Esophagus (tissue), 2 donors: ENCODE measurements at regions not wholly inside any gene's neighbourhood (a gene's known extent, or its start where the extent isn't known, plus 50 kb on each side); places are given as distances from the start of the nearest gene placed in this dataset.

Source experiments
- H3K27ac ChIP-seq, 2 donors: one replicate each; pipeline ENCODE4 v1.5.1; 2013; ENCODE audit warnings: low read depth in 2 of 2, mild to moderate bottlenecking in 2 of 2, inconsistent platforms in 1 of 2, low read length in 1 of 2, moderate library complexity in 1 of 2
- H3K27me3 ChIP-seq, 2 donors: one replicate each; pipeline ENCODE4 v1.6.1; 2013; ENCODE audit warnings: low read length in 2 of 2, control low read depth in 1 of 2, mild to moderate bottlenecking in 1 of 2; ENCODE audit not compliant: insufficient read depth in 2 of 2, control insufficient read depth in 1 of 2
- H3K36me3 ChIP-seq, 2 donors: one replicate each; pipeline ENCODE4 v1.6.1; 2013; ENCODE audit warnings: low read length in 1 of 2; ENCODE audit not compliant: control insufficient read depth in 2 of 2, insufficient read depth in 2 of 2
- H3K4me1 ChIP-seq, 2 donors: one replicate each; pipeline ENCODE4 v1.6.1; 2013; ENCODE audit warnings: low read length in 1 of 2; ENCODE audit not compliant: control insufficient read depth in 2 of 2, insufficient read depth in 2 of 2
- H3K4me3 ChIP-seq, 2 donors: one replicate each; pipeline ENCODE4 v1.5.1; 2013; ENCODE audit warnings: low read length in 2 of 2, mild to moderate bottlenecking in 2 of 2, low read depth in 1 of 2, moderate library complexity in 1 of 2
- H3K9me3 ChIP-seq, 2 donors: one replicate each; pipeline ENCODE4 v1.6.1; 2013; ENCODE audit warnings: mild to moderate bottlenecking in 2 of 2, low read depth in 1 of 2, low read length in 1 of 2, moderate library complexity in 1 of 2; ENCODE audit not compliant: control insufficient read depth in 2 of 2, insufficient read depth in 1 of 2
- WGBS, 2 donors: extraction: QIAGEN DNeasy Blood & Tissue Kit; methylation state at CpG; one replicate each; pipeline ENCODE4 v1.1.7; 2013; 5-methylcytosine and 5-hydroxymethylcytosine counted together
- donor health status: healthy with polysubstance abuse.
- donor health status: Bipolar disorder and iron deficiency.

GRCh38 chr13:81615031-81615430 is 1274.1 kb upstream of the SPRY2 start:
- WGBS, 2 donors, result 85 to 91% methylated on average over 2 of the region's 2 CpGs
- H3K36me3 ChIP-seq, result no peaks in the 10 kb centered on the region
- H3K27ac ChIP-seq, result no peak overlapping the region
- no peaks in the 10 kb centered on the region for H3K4me1 ChIP-seq
- no peak overlapping the region for H3K4me3 ChIP-seq
- no peaks in the 10 kb centered on the region for H3K9me3 ChIP-seq
- no peaks in the 10 kb centered on the region for H3K27me3 ChIP-seq

DNA sequence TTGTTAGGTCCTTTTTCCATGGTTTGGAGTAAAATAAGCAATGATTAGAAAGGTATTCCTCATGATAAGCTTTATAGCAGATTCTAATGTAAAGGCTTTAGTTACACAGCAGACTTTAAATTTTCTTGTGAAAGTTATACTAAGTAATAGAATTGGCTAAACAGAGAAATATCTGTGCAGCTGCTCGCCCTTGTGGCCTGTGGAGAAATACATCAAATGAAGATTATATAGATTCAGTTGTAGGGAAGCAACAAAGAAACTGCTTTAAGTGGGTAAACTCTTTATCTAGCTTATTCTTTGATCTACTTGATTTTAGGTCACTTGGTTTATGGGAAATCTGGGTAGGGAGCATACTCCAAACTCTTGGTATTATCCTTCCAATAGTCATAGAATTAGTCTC is 1269.7 kb upstream of the SPRY2 start:
- peaks cover 0 to 3% of the 10 kb centered on the region in 2 donors for H3K9me3 ChIP-seq
- 46 to 60% methylated on average over 1 of the region's 1 CpG for WGBS, 2 donors
- no peaks in the 10 kb centered on the region for H3K36me3 ChIP-seq
- H3K4me3 ChIP-seq, result no peak overlapping the region
- H3K4me1 ChIP-seq, result no peaks in the 10 kb centered on the region
- no peaks in the 10 kb centered on the region for H3K27me3 ChIP-seq
- H3K27ac ChIP-seq, result no peak overlapping the region

DNA sequence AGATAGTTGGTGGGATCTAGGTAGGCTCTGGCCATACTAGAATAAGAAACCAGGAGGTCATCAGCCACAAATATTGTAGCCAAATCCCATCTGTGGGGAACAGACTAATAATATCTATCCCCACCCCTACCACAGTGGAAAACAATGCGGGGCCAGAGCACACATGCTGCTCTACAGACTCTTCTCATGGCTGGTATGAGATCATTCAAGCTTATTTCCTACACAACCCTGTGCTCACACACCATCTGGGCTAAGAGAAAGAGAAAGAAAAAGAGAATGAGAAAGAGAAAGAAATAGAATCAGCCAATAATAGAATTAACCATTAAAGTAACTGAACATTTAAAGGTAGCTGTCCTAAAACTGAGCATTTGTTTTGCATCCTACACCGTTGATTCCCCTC is 1268.4 kb upstream of the SPRY2 start:
- Histone ChIP-seq H3K9me3 (peaks cover 0 to 3% of the 10 kb centered on the region in 2 donors), H3K27ac (no peak overlapping the region), H3K27me3 (no peaks in the 10 kb centered on the region), H3K4me3 (no peak overlapping the region), H3K36me3 (no peaks in the 10 kb centered on the region), H3K4me1 (no peaks in the 10 kb centered on the region)
- WGBS, 2 donors, result 89 to 95% methylated on average over 2 of the region's 2 CpGs

GRCh38 chr13:81606074-81606473 is 1265.1 kb upstream of the SPRY2 start:
- 94 to 95% methylated on average over 12 of the region's 12 CpGs for WGBS, 2 donors
- peaks cover 0 to 3% of the 10 kb centered on the region in 2 donors for H3K9me3 ChIP-seq
- H3K27me3 ChIP-seq, result no peaks in the 10 kb centered on the region
- H3K4me3 ChIP-seq, result no peak overlapping the region
- H3K27ac ChIP-seq, result no peak overlapping the region
- H3K4me1 ChIP-seq, result no peaks in the 10 kb centered on the region
- no peaks in the 10 kb centered on the region for H3K36me3 ChIP-seq

DNA sequence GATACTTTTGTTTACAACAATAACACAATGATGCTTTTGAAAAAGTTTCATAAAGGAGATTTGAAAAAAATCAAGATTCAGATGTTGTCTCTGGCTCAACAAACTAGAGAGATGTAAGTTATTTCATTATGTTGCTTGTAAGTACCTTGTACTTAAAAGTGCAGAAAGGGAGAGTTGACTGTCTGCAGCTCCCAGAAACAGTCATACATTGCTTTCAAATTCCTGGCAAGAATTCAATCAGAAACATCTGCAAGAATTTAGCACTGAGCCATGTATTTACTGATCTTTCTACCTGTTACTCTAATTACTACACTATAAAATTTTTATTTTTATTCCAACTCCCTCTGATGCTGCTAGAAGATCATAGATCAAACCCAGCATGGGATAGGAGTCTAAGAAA is 1261.3 kb upstream of the SPRY2 start:
- H3K36me3 ChIP-seq, result no peaks in the 10 kb centered on the region
- peaks cover 0 to 3% of the 10 kb centered on the region in 2 donors for H3K9me3 ChIP-seq
- H3K4me1 ChIP-seq, result no peaks in the 10 kb centered on the region
- no peak overlapping the region for H3K27ac ChIP-seq
- no peak overlapping the region for H3K4me3 ChIP-seq
- H3K27me3 ChIP-seq, result no peaks in the 10 kb centered on the region

DNA sequence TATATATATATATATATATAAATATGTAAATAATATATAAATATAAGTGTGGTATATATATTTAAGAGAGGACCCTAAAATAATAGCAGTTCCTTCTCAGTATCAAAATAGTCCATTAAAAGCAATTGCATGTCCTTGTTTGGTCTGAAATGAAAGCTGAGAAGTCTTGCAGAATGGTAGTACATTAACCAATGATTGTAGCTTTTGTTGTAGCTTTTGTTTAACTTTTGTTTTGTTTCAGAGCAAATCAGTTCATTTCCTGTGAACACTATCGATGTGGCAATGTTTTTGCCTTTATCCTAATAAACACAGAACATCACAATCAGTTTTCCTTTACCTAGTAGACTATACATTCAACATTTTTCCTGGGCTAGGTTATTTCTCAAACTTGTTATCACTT is 1256.2 kb upstream of the SPRY2 start:
- WGBS, 2 donors, result 28 to 48% methylated on average over 1 of the region's 1 CpG
- Histone ChIP-seq H3K36me3 (no peaks in the 10 kb centered on the region), H3K9me3 (no peaks in the 10 kb centered on the region), H3K4me1 (no peaks in the 10 kb centered on the region), H3K27ac (no peak overlapping the region), H3K27me3 (no peaks in the 10 kb centered on the region), H3K4me3 (no peak overlapping the region)

DNA sequence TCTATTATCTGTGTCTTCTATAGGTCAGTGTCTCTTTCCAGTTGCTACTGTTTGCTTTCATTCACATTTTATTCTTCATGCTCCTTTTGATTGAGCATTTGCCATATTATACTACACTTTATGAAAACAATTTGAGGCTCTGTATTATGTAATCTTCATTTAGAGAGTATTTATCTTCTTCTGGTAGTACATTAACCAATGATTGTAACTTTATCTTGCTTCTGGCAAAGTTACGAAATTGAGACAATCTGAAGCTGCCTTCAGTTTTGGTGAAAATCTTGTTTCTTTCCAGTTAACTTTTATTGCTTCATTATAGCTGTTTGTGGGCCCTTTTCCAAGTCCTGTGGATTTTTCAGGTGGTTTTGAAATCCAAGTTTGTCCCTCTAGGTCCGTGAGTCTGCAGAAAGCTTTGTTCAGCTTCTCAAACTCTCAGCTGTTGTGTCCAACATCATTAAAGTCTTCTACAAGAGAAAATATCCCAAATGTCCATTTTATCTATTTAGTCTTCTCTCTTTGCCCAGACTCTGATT is 1255.4 kb upstream of the SPRY2 start:
- Histone ChIP-seq H3K27ac (no peak overlapping the region), H3K9me3 (no peaks in the 10 kb centered on the region), H3K36me3 (no peaks in the 10 kb centered on the region), H3K27me3 (no peaks in the 10 kb centered on the region), H3K4me1 (no peaks in the 10 kb centered on the region), H3K4me3 (no peak overlapping the region)
- 47 to 51% methylated on average over 2 of the region's 2 CpGs for WGBS, 2 donors

DNA sequence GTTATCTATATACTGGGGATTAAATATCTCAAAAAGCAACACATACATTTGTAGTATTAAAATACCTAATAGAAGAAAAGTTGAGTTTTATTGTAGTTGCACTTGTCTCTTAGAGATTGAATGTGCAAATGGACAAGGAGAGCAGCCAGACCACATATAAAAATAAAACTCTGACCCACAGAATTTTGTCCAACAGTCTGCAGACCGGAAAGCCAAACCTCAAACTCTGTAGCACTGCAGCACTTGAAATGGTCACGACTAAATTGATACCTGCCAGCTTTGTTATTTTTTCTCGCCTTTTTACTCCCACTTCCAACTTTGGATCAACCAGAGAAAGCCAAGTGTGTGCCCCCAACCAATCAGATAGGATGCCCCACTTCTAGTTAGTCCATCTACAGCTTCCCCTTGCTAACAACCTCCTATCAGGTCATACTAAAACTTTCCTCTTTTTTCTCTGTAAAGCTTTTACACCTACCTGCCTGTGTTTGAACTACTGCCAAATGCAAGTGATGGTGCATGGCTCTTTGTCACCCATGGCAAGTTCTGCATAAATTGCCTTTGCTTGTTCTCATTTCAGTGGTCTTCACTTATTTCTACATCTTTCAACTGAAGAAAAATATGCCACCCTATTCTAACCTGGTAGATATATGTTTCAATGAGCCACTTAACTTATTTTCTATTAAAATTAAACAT is 1250.7 kb upstream of the SPRY2 start:
- WGBS, 2 donors, result 82 to 85% methylated on average over 3 of the region's 3 CpGs

DNA sequence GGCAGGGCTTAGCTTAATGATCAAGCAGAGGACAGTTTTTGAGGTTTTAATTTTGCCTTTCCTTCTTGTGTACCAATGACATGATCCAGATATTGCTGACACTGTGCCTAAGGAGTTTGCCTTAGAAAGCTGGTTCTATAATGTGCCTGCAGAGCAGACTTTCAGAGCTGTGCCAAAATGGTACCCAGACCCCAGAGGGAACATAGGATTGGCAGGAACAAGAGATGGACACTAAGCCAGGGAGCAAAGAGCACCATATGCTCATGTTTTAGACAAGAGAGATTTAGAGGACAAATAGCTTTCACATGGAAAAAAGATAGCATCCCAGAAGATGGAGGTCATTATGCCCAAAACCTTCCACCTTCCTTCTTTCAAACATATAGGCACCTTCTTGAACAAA is 1241.5 kb upstream of the SPRY2 start:
- no peaks in the 10 kb centered on the region for H3K36me3 ChIP-seq
- no peaks in the 10 kb centered on the region for H3K9me3 ChIP-seq
- no peaks in the 10 kb centered on the region for H3K27me3 ChIP-seq
- no peak overlapping the region for H3K27ac ChIP-seq
- H3K4me1 ChIP-seq, result no peaks in the 10 kb centered on the region
- H3K4me3 ChIP-seq, result no peak overlapping the region

More for the DNA sequence above, 1250.7 kb upstream of the SPRY2 start:
- Histone ChIP-seq H3K27ac (no peak overlapping the region), H3K4me3 (no peak overlapping the region), H3K4me1 (no peaks in the 10 kb centered on the region), H3K9me3 (no peaks in the 10 kb centered on the region), H3K27me3 (no peaks in the 10 kb centered on the region), H3K36me3 (no peaks in the 10 kb centered on the region)

DNA sequence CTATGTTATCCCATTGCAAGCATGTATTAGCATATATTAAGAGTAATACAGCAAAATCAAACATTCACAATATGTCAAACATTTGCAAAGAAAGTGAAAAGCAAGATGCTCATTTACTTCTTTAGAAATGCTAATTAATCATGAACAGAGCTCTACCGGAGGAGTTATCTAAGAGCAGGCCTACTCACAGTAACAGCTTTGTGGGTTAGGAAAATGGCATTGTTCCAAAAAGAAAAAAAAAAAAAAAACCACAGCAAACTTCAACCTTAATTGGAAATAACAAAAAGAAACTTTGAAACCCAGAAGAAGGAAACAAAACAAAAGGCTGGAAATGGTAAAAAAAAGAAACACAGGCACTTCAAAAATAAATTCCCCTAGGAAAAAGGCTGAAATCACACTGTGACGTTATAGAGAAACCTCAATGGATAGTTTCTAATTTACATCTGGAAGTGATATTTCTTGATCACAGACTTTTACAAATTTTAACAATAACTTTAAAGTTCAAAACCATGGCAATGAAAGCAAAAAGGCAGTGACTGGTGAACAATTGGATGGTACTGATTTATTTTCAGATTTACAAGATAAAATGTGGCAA is 1236.8 kb upstream of the SPRY2 start:
- WGBS, 2 donors, result 29 to 33% methylated on average over 2 of the region's 2 CpGs
- Histone ChIP-seq H3K27ac (no peak overlapping the region), H3K27me3 (no peaks in the 10 kb centered on the region), H3K4me1 (no peaks in the 10 kb centered on the region), H3K36me3 (no peaks in the 10 kb centered on the region), H3K4me3 (no peak overlapping the region), H3K9me3 (no peaks in the 10 kb centered on the region)
